Rectal smooth muscle tissue (tissue), 1 donor: ENCODE measurements at regions not wholly inside any gene's neighbourhood (a gene's known extent, or its start where the extent isn't known, plus 50 kb on each side); places are given as distances from the start of the nearest gene placed in this dataset.

Experiments used
- H3K27ac ChIP-seq: one replicate; pipeline ENCODE4 v1.7.0; 2013; ENCODE audit warnings: low read depth, low read length, inconsistent platforms
- H3K27me3 ChIP-seq: one replicate; pipeline ENCODE4 v1.7.0; 2013; ENCODE audit warnings: low read length; ENCODE audit not compliant: control insufficient read depth, insufficient read depth
- H3K36me3 ChIP-seq: one replicate; pipeline ENCODE4 v1.7.0; 2013; ENCODE audit warnings: low read length; ENCODE audit not compliant: control insufficient read depth, insufficient read depth
- H3K4me1 ChIP-seq: one replicate; pipeline ENCODE4 v1.7.0; 2013; ENCODE audit warnings: low read length; ENCODE audit not compliant: control insufficient read depth, insufficient read depth
- H3K4me3 ChIP-seq: one replicate; pipeline ENCODE4 v1.7.0; 2013; ENCODE audit warnings: low read length
- H3K9ac ChIP-seq: one replicate; pipeline ENCODE4 v1.7.0; 2013; ENCODE audit warnings: low read length

DNA sequence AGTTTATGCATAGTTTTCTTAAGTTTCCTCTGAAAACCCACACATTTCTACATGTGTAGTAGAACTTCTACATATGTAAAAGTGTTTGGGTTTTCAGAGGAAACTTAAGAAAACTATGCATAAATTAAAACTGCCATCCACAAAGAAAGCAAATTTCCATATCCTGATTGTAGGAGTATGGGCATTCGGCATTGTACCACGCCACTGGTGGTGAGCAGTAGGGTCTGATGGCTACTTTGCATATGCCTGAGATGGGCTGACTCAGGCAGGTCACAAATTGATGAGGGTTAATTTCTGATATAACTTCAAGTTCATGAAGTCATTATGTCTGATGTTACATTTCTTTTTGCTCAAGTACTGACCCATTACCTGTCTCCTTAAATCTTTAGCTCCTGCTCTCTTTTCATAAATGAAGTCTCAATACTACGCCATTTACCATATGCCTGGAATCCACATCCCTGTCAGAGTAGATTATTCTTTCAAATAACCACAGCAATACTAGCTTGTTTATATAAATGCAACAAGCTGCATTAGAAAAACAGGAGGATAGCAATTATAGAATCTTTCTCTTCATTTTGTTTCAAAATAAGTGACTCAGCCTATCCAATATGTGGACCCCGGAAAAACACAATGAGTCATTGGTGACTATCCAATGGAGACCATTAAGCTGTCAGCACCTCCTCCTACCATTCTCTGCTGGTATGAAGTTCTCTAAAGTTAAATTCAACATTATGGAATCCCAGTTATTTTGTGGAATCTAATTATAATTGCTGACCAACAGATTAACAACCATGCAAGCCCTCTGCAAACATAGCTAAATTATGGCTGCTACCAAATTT lies 355.2 kb upstream of the UBE2E3 start:
- no peaks in the 10 kb centered on the region for H3K36me3 ChIP-seq
- no peaks in the 10 kb centered on the region for H3K27me3 ChIP-seq
- H3K4me3 ChIP-seq, result no peak overlapping the region
- H3K4me1 ChIP-seq, result no peaks in the 10 kb centered on the region
- H3K9ac ChIP-seq, result no peak overlapping the region
- no peak overlapping the region for H3K27ac ChIP-seq

GRCh38 chr2:180621941-180622918 lies 358.2 kb upstream of the UBE2E3 start:
- Histone ChIP-seq H3K36me3 (no peaks in the 10 kb centered on the region), H3K4me1 (no peaks in the 10 kb centered on the region), H3K4me3 (no peak overlapping the region), H3K27me3 (no peaks in the 10 kb centered on the region), H3K9ac (no peak overlapping the region), H3K27ac (no peak overlapping the region)

GRCh38 chr2:180621366-180621765 lies 359.0 kb upstream of the UBE2E3 start:
- no peaks in the 10 kb centered on the region for H3K4me1 ChIP-seq
- H3K27me3 ChIP-seq, result no peaks in the 10 kb centered on the region
- H3K27ac ChIP-seq, result no peak overlapping the region
- H3K36me3 ChIP-seq, result no peaks in the 10 kb centered on the region
- H3K9ac ChIP-seq, result no peak overlapping the region
- no peak overlapping the region for H3K4me3 ChIP-seq

GRCh38 chr2:180618570-180618969 lies 361.8 kb upstream of the UBE2E3 start:
- Histone ChIP-seq H3K4me1 (no peaks in the 10 kb centered on the region), H3K27ac (no peak overlapping the region), H3K27me3 (no peaks in the 10 kb centered on the region), H3K4me3 (no peak overlapping the region), H3K9ac (no peak overlapping the region), H3K36me3 (no peaks in the 10 kb centered on the region)

DNA sequence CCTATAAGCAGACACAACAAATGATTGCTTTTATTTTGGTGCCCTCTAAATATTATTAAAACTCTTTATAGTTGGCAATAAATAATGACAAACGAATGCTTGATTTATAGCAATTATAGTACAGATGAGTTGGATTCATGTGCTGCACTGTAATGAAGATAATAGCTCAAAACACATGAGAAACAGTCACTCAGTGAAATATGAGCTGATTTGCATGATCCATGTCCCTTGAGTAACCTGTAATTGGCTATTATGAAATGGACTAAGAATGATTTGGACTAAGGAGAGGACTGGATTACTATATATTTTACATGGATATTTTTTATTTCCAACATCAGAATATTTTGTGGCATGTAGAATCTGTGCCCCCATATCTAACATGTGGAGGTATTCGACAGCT lies 365.6 kb upstream of the UBE2E3 start:
- H3K4me3 ChIP-seq, result no peak overlapping the region
- H3K27ac ChIP-seq, result no peak overlapping the region

DNA sequence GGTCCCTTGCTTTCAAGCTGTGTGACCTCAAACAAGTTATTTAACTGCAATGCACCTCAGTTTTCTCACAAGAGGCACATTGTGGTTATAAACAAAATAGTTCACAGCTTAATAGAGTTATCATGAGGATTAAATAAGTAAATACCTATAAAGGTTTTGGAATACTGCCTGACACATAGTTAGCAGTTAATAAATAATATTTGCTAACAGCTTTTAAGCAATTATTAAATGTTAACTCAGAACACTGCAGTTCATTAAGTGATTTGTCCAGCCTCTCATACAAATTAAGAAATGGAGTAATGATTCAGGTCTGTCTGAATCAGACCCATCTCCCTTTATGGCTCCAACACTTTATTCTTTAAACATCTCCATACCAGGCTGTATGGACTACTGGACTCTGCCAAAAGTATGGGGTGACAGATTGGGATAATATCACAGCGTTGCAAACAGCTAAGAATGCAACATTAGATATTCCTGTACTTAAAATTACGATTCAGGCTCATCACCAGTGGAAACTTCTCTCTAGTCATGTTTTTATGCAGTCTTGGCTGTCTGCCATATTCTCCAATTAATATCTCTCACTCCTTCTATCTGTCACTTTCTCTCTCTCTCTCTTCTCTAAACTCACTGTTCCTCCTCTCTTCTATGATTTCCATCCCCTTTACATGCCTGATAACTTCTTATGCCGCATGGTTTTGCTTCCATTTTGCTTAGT lies 370.6 kb upstream of the UBE2E3 start:
- H3K27me3 ChIP-seq, result no peaks in the 10 kb centered on the region
- H3K36me3 ChIP-seq, result no peaks in the 10 kb centered on the region
- no peaks in the 10 kb centered on the region for H3K4me1 ChIP-seq
- H3K27ac ChIP-seq, result no peak overlapping the region
- no peak overlapping the region for H3K4me3 ChIP-seq
- H3K9ac ChIP-seq, result no peak overlapping the region

More for the DNA sequence above, 365.6 kb upstream of the UBE2E3 start:
- no peaks in the 10 kb centered on the region for H3K4me1 ChIP-seq
- H3K9ac ChIP-seq, result no peak overlapping the region
- H3K36me3 ChIP-seq, result no peaks in the 10 kb centered on the region
- no peaks in the 10 kb centered on the region for H3K27me3 ChIP-seq

- Histone ChIP-seq H3K9ac (no peak overlapping the region), H3K4me3 (no peak overlapping the region), H3K27me3 (no peaks in the 10 kb centered on the region), H3K4me1 (no peaks in the 10 kb centered on the region), H3K36me3 (no peaks in the 10 kb centered on the region), H3K27ac (no peak overlapping the region)
These were observed 372.8 kb upstream of the UBE2E3 start for GRCh38 chr2:180607514-180608049.

DNA sequence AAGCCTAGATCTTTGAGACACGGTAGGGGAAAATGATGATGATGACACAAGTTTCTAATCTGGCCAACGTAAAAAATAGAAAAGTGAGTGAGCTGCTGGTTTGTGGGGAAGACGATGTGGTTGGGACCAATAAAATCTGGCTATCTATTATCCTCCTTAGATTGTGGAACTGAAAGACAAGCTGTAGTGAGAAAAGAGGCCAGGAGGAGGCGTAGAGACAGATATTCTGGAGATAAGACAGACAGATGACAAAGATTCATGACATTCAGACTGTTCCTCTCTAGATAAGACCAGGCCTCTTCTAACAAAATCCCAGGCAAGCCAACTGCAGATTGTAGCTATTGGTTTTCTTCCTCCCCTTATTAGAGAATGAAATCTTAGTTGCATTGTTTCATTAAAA lies 376.3 kb upstream of the UBE2E3 start:
- H3K4me3 ChIP-seq, result no peak overlapping the region
- no peaks in the 10 kb centered on the region for H3K36me3 ChIP-seq
- no peak overlapping the region for H3K9ac ChIP-seq
- no peak overlapping the region for H3K27ac ChIP-seq
- H3K4me1 ChIP-seq, result no peaks in the 10 kb centered on the region
- H3K27me3 ChIP-seq, result no peaks in the 10 kb centered on the region

DNA sequence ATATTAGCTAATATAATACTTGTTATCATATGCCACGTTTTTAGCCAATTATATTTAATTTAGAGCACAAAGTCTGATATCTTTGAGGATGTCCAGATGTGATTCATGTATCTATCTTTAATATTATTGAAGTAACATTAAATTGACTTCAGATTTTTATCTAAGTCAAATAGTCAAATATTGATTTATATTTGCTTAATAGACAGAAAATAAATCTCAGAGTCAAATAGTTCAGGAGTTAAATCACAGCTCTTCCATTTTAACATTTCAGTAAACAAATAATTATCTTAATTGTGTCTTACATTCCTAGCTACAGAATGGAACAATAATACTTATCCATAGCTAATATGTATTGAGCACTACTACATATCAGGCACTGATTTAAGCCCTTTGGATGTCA lies 379.4 kb upstream of the UBE2E3 start:
- Histone ChIP-seq H3K27ac (no peak overlapping the region), H3K4me1 (no peaks in the 10 kb centered on the region)

GRCh38 chr2:180599804-180600203 lies 380.6 kb upstream of the UBE2E3 start:
- H3K4me1 ChIP-seq, result no peaks in the 10 kb centered on the region
- no peak overlapping the region for H3K4me3 ChIP-seq
- no peaks in the 10 kb centered on the region for H3K36me3 ChIP-seq
- H3K27me3 ChIP-seq, result no peaks in the 10 kb centered on the region
- H3K9ac ChIP-seq, result no peak overlapping the region
- no peak overlapping the region for H3K27ac ChIP-seq

More for the DNA sequence above, 379.4 kb upstream of the UBE2E3 start:
- H3K36me3 ChIP-seq, result no peaks in the 10 kb centered on the region
- no peaks in the 10 kb centered on the region for H3K27me3 ChIP-seq
- no peak overlapping the region for H3K4me3 ChIP-seq
- H3K9ac ChIP-seq, result no peak overlapping the region

- H3K9ac ChIP-seq, result no peak overlapping the region
- H3K4me3 ChIP-seq, result no peak overlapping the region
- no peaks in the 10 kb centered on the region for H3K36me3 ChIP-seq
- H3K4me1 ChIP-seq, result no peaks in the 10 kb centered on the region
- no peak overlapping the region for H3K27ac ChIP-seq
- H3K27me3 ChIP-seq, result no peaks in the 10 kb centered on the region
These were observed 383.2 kb upstream of the UBE2E3 start for GRCh38 chr2:180597179-180597578.

- Histone ChIP-seq H3K27ac (no peak overlapping the region), H3K4me1 (no peaks in the 10 kb centered on the region), H3K4me3 (no peak overlapping the region), H3K27me3 (no peaks in the 10 kb centered on the region), H3K36me3 (no peaks in the 10 kb centered on the region), H3K9ac (no peak overlapping the region)
These were observed 384.0 kb upstream of the UBE2E3 start for GRCh38 chr2:180596453-180596852.
